ENCODE measurements at regions not wholly inside any gene's neighbourhood (a gene's known extent, or its start where the extent isn't known, plus 50 kb on each side); places are given as distances from the start of the nearest gene placed in this dataset.
A peak's percentile ranks its signal among the peaks of the same experiment; 100 is the strongest.

GRCh38 chr3:178385280-178385952 is 150.8 kb upstream of the KCNMB2 start:
- no peaks in the 10 kb centered on the region for H3K27me3 ChIP-seq (ENCODE audit: control insufficient read depth, low read length)
- H3K36me3 ChIP-seq (ENCODE audit: control insufficient read depth, low read length) = no peaks in the 10 kb centered on the region
- H3K9me3 ChIP-seq (ENCODE audit: control insufficient read depth, insufficient read depth, low read length) = no peaks in the 10 kb centered on the region
- H4K20me1 ChIP-seq (ENCODE audit: control insufficient read depth, insufficient read depth, low read depth, low read length) = no peaks in the 10 kb centered on the region
- H3F3A ChIP-seq (ENCODE audit: control insufficient read depth, insufficient read depth) = no peaks in the 10 kb centered on the region
- no peaks in the 10 kb centered on the region for H3K4me1 ChIP-seq (ENCODE audit: control insufficient read depth, low read length)
- H3K4me3 ChIP-seq (ENCODE audit: low read length) = no peak overlapping the region
- H3K27ac ChIP-seq (ENCODE audit: low read depth, low read length) = no peak overlapping the region
- peak; percentile 76 for TF ChIP-seq CTCF (IDR thresholded peaks at IDR 0.05; ENCODE audit: low read depth, low read length, poor library complexity, severe bottlenecking)
- TF ChIP-seq EZH2phosphoT487 (IDR thresholded peaks at IDR 0.05; ENCODE audit: borderline replicate concordance, low read length) = no peak
- H3K9me2 ChIP-seq (replicated peaks; ENCODE audit: control insufficient read depth, low read length) = no peaks in the 10 kb centered on the region
- H3K4me2 ChIP-seq (ENCODE audit: low read length) = no peak overlapping the region
- no peaks in the 10 kb centered on the region for H3K79me2 ChIP-seq (ENCODE audit: control insufficient read depth, low read length)

GRCh38 chr3:178386401-178386800 is 149.8 kb upstream of the KCNMB2 start:
- no peak overlapping the region for H3K27ac ChIP-seq (ENCODE audit: low read depth, low read length)
- H3K4me3 ChIP-seq (ENCODE audit: low read length) = no peak overlapping the region
- no peaks in the 10 kb centered on the region for H3F3A ChIP-seq (ENCODE audit: control insufficient read depth, insufficient read depth)
- no peaks in the 10 kb centered on the region for H3K4me1 ChIP-seq (ENCODE audit: control insufficient read depth, low read length)
- H4K20me1 ChIP-seq (ENCODE audit: control insufficient read depth, insufficient read depth, low read depth, low read length) = no peaks in the 10 kb centered on the region
- no peak overlapping the region for H3K4me2 ChIP-seq (ENCODE audit: low read length)
- no peaks in the 10 kb centered on the region for H3K9me3 ChIP-seq (ENCODE audit: control insufficient read depth, insufficient read depth, low read length)
- no peak for TF ChIP-seq EZH2phosphoT487 (IDR thresholded peaks at IDR 0.05; ENCODE audit: borderline replicate concordance, low read length)
- TF ChIP-seq CTCF (IDR thresholded peaks at IDR 0.05; ENCODE audit: low read depth, low read length, poor library complexity, severe bottlenecking) = no peak
- H3K27me3 ChIP-seq (ENCODE audit: control insufficient read depth, low read length) = no peaks in the 10 kb centered on the region
- H3K36me3 ChIP-seq (ENCODE audit: control insufficient read depth, low read length) = no peaks in the 10 kb centered on the region
- H3K9me2 ChIP-seq (replicated peaks; ENCODE audit: control insufficient read depth, low read length) = no peaks in the 10 kb centered on the region
- no peaks in the 10 kb centered on the region for H3K79me2 ChIP-seq (ENCODE audit: control insufficient read depth, low read length)

DNA sequence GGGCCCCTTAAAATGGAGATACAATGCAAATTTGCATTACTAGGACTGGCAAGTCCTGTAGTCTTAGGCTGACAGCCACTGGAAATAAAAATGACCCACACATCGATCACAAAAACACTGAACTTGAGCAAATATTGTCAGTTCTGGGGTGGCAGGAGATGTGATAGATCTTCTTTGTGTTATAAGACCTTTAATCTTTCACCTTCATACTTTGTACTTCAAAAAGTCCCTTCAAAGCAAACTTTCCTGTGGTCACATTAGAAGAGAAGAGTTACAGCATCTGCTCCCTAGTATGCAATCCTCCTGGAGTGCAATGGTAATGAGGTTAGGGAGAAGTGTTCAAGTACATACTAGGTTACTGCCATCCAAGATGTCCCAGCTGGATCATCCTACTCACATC is 149.4 kb upstream of the KCNMB2 start:
- no peaks in the 10 kb centered on the region for H3K4me1 ChIP-seq (ENCODE audit: control insufficient read depth, low read length)
- no peaks in the 10 kb centered on the region for H3K9me2 ChIP-seq (replicated peaks; ENCODE audit: control insufficient read depth, low read length)
- H3K4me2 ChIP-seq (ENCODE audit: low read length) = no peak overlapping the region
- no peaks in the 10 kb centered on the region for H4K20me1 ChIP-seq (ENCODE audit: control insufficient read depth, insufficient read depth, low read depth, low read length)
- no peaks in the 10 kb centered on the region for H3K27me3 ChIP-seq (ENCODE audit: control insufficient read depth, low read length)
- no peaks in the 10 kb centered on the region for H3K9me3 ChIP-seq (ENCODE audit: control insufficient read depth, insufficient read depth, low read length)
- H3F3A ChIP-seq (ENCODE audit: control insufficient read depth, insufficient read depth) = no peaks in the 10 kb centered on the region
- no peaks in the 10 kb centered on the region for H3K36me3 ChIP-seq (ENCODE audit: control insufficient read depth, low read length)
- TF ChIP-seq EZH2phosphoT487 (IDR thresholded peaks at IDR 0.05; ENCODE audit: borderline replicate concordance, low read length) = no peak
- no peak for TF ChIP-seq CTCF (IDR thresholded peaks at IDR 0.05; ENCODE audit: low read depth, low read length, poor library complexity, severe bottlenecking)
- H3K4me3 ChIP-seq (ENCODE audit: low read length) = no peak overlapping the region
- H3K27ac ChIP-seq (ENCODE audit: low read depth, low read length) = no peak overlapping the region
- no peaks in the 10 kb centered on the region for H3K79me2 ChIP-seq (ENCODE audit: control insufficient read depth, low read length)
